HUES48 (cell line): ENCODE measurements at regions not wholly inside any gene's neighbourhood (a gene's known extent, or its start where the extent isn't known, plus 50 kb on each side); places are given as distances from the start of the nearest gene placed in this dataset.
"Not testable (repeated sequence)": the region's sequence is repeated elsewhere in the genome, so short reads cannot be mapped to it uniquely, and the experiment has no call there.

ENCODE experiments used
- H3K27ac ChIP-seq: one replicate; pipeline ENCODE4 v1.7.0; 2013; ENCODE audit warnings: low read depth, low read length, inconsistent platforms
- H3K27me3 ChIP-seq: 2 replicates; pipeline ENCODE4 v1.6.1; 2013; ENCODE audit warnings: mild to moderate bottlenecking, low read length; ENCODE audit not compliant: control insufficient read depth, insufficient read depth
- H3K36me3 ChIP-seq: 2 replicates; pipeline ENCODE4 v1.6.1; 2013; ENCODE audit warnings: low read length; ENCODE audit not compliant: control insufficient read depth, insufficient read depth
- H3K4me1 ChIP-seq: 2 replicates; pipeline ENCODE4 v1.6.1; 2013; ENCODE audit warnings: mild to moderate bottlenecking, low read length; ENCODE audit not compliant: control insufficient read depth, insufficient read depth
- H3K4me3 ChIP-seq: 2 replicates; pipeline ENCODE4 v1.5.1; 2013; ENCODE audit warnings: mild to moderate bottlenecking, low read depth, low read length
- H3K9ac ChIP-seq: 2 replicates; pipeline ENCODE4 v1.6.1; 2013; ENCODE audit warnings: mild to moderate bottlenecking, low read depth, low read length, moderate library complexity
- H3K9me3 ChIP-seq: 2 replicates; pipeline ENCODE4 v1.6.1; 2013; ENCODE audit warnings: low read length; ENCODE audit not compliant: control insufficient read depth, insufficient read depth

- H3K9me3 ChIP-seq: no peaks in the 10 kb centered on the region
- H3K4me1 ChIP-seq: peaks cover 16% of the 10 kb centered on the region
- H3K36me3 ChIP-seq: no peaks in the 10 kb centered on the region
- H3K4me3 ChIP-seq: no peak overlapping the region
- no peak overlapping the region for H3K9ac ChIP-seq
- H3K27me3 ChIP-seq: no peaks in the 10 kb centered on the region
- H3K27ac ChIP-seq: no peak overlapping the region
Measured at GRCh38 chr2:16189029-16189835, 248.9 kb downstream of the MYCN start.

- H3K27me3 ChIP-seq: no peaks in the 10 kb centered on the region
- H3K36me3 ChIP-seq: no peaks in the 10 kb centered on the region
- peaks cover 16% of the 10 kb centered on the region for H3K4me1 ChIP-seq
- no peaks in the 10 kb centered on the region for H3K9me3 ChIP-seq
- H3K27ac ChIP-seq: no peak overlapping the region
- H3K9ac ChIP-seq: no peak overlapping the region
- no peak overlapping the region for H3K4me3 ChIP-seq
Measured at GRCh38 chr2:16188261-16188890, 248.0 kb downstream of the MYCN start.

- Histone ChIP-seq H3K27me3 (no peaks in the 10 kb centered on the region), H3K36me3 (no peaks in the 10 kb centered on the region), H3K9me3 (no peaks in the 10 kb centered on the region), H3K27ac (no peak overlapping the region), H3K4me3 (no peak overlapping the region), H3K9ac (no peak overlapping the region), H3K4me1 (peaks cover 16% of the 10 kb centered on the region)
Measured at GRCh38 chr2:16187482-16187817, 247.1 kb downstream of the MYCN start.

DNA sequence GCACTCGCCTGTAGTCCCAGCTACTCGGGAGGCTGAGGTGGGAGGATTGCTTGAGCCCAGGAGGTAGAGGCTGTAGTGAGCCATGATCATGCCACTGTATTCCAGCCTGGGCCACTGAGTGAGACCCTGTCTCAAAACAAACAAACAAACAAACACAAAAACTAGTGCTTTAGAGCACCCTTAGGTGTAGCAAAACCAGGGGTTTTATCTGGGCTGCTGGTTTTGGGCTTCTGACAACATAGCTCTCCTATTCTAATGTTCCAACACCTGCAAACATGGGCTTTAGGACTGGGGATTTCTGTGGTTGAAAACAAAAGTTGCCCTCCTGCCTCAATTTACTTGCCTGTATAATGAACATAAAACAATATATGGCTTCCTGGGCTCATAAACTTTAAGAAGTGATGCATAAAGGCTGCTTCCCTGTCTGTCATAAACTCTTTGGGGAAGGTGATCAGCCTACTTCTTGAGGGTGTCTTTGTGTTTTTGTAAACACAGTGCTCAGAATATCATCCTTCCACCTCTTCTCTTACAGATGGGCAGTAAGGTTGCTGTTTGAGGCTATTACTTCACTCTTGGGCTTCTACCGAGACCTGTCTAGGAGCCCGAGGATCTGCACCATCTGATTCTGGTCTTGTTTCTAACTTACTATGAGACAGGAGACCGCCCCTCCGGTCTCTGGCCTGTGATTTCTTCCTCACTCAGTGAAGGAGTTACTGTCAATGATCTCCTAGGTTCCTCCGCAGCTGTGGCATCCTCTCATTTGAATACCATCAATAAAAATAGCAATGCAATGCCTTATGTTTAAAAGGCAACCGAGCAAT, 246.5 kb downstream of the MYCN start:
- H3K27me3 ChIP-seq: no peaks in the 10 kb centered on the region
- no peak overlapping the region for H3K9ac ChIP-seq
- no peaks in the 10 kb centered on the region for H3K9me3 ChIP-seq
- no peak overlapping the region for H3K4me3 ChIP-seq
- H3K27ac ChIP-seq: no peak overlapping the region
- peaks cover 16% of the 10 kb centered on the region for H3K4me1 ChIP-seq
- H3K36me3 ChIP-seq: no peaks in the 10 kb centered on the region

DNA sequence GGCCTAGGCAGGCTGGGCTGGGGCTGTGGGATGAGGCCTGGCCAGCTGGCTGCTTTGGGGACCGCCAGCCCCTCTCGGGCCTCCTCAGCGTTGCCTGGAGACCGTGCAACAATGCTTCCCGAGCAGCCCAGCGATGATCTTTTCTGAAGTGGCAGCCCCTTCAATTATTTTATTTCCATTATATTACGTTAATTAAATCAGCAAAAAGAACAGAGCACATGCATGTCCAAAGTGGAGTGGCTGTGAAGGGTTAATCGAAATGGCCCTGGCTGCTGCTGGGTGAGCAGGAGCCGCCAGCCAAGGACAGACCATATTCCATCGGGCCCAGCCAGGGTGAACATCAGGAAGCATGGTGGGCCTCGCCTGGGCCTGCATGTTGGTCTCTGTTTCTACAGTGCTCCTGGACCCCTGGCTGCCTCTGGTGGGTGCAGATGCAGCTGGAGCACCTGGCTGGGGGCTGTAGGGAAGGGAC, 245.5 kb downstream of the MYCN start:
- Histone ChIP-seq H3K9me3 (no peaks in the 10 kb centered on the region), H3K36me3 (no peaks in the 10 kb centered on the region), H3K27ac (no peak overlapping the region), H3K9ac (no peak overlapping the region), H3K27me3 (no peaks in the 10 kb centered on the region), H3K4me1 (peaks cover 16% of the 10 kb centered on the region), H3K4me3 (no peak overlapping the region)

- H3K4me1 ChIP-seq: peaks cover 22% of the 10 kb centered on the region
- H3K36me3 ChIP-seq: no peaks in the 10 kb centered on the region
- no peaks in the 10 kb centered on the region for H3K9me3 ChIP-seq
- no peak overlapping the region for H3K4me3 ChIP-seq
- no peaks in the 10 kb centered on the region for H3K27me3 ChIP-seq
- peak overlapping the region; percentile 50 for H3K27ac ChIP-seq
- no peak overlapping the region for H3K9ac ChIP-seq
Measured at GRCh38 chr2:16184945-16185660, 244.8 kb downstream of the MYCN start.

- peaks cover 27% of the 10 kb centered on the region for H3K4me1 ChIP-seq
- H3K27ac ChIP-seq: peak overlapping the region; percentile 50
- no peaks in the 10 kb centered on the region for H3K9me3 ChIP-seq
- no peaks in the 10 kb centered on the region for H3K36me3 ChIP-seq
- no peak overlapping the region for H3K9ac ChIP-seq
- no peak overlapping the region for H3K4me3 ChIP-seq
- no peaks in the 10 kb centered on the region for H3K27me3 ChIP-seq
Measured at GRCh38 chr2:16184341-16184890, 244.1 kb downstream of the MYCN start.

- Histone ChIP-seq H3K27me3 (no peaks in the 10 kb centered on the region), H3K27ac (no peak overlapping the region), H3K4me1 (peaks cover 24% of the 10 kb centered on the region), H3K9me3 (no peaks in the 10 kb centered on the region), H3K4me3 (no peak overlapping the region), H3K9ac (no peak overlapping the region), H3K36me3 (no peaks in the 10 kb centered on the region)
Measured at GRCh38 chr2:16183345-16183744, 243.0 kb downstream of the MYCN start.

- Histone ChIP-seq H3K27me3 (no peaks in the 10 kb centered on the region), H3K36me3 (no peaks in the 10 kb centered on the region), H3K4me3 (no peak overlapping the region), H3K9ac (no peak overlapping the region), H3K9me3 (no peaks in the 10 kb centered on the region), H3K27ac (no peak overlapping the region), H3K4me1 (peaks cover 24% of the 10 kb centered on the region)
Measured at GRCh38 chr2:16182841-16183240, 242.5 kb downstream of the MYCN start.

DNA sequence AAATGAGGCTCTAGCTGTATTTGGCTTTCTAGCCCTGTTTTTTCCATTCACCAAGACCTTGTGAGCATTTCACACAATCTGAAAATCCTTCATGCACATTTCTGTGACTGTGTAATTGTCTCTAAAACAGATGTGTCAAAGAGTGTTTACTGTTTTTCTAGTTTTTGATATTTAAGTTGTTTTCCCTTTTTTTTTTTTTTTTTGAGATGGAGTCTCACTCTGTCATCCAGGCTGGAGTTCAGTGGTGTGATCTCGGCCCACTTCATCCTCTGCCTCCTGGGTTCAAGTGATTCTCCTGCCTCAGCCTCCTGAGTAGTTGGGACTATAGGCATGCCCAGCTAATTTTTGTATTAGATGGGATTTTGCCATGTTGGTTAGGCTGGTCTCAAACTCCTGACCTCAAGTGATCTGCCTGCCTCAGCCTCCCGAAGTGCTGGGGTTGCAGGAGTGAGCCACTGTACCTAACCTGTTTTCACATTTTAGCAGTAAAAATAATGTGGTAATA, 242.0 kb downstream of the MYCN start:
- H3K27me3 ChIP-seq, H3K4me3 ChIP-seq, H3K9me3 ChIP-seq, H3K9ac ChIP-seq, H3K27ac ChIP-seq, H3K36me3 ChIP-seq: not testable (repeated sequence)
- H3K4me1 ChIP-seq: peaks cover 24% of the 10 kb centered on the region
